Psoas muscle (tissue), 7 donors: ENCODE measurements at regions not wholly inside any gene's neighbourhood (a gene's known extent, or its start where the extent isn't known, plus 50 kb on each side); places are given as distances from the start of the nearest gene placed in this dataset.

Experiments used
- ATAC-seq, 4 donors: fragments of 200-7000 bp; cut with Tn5 transposase; one replicate each; pipeline ENCODE4 v1.9.1; 2020; ENCODE audit warnings: moderate library complexity in 3 of 4, mild to moderate bottlenecking in 2 of 4
- DNase-seq, 2 donors: peaks; one replicate each; pipeline ENCODE4 v3.0.0-alpha.2; 2020
- H3K27ac ChIP-seq: fragments of 200-600 bp; one replicate; pipeline ENCODE4 v1.8.0; 2022
- H3K27me3 ChIP-seq, 3 donors: fragments of 200-600 bp in 1 of 3; one replicate each; pipeline versions ENCODE4 v1.6.1 to v1.8.0; 2013 to 2022; ENCODE audit warnings: low read length in 2 of 3, mild to moderate bottlenecking in 2 of 3, moderate library complexity in 1 of 3; ENCODE audit not compliant: insufficient read depth in 3 of 3
- H3K36me3 ChIP-seq, 2 donors: fragments of 200-600 bp in 1 of 2; one replicate each; pipeline versions ENCODE4 v1.6.1 to v1.8.0; 2013 to 2022; ENCODE audit warnings: low read depth in 1 of 2, mild to moderate bottlenecking in 1 of 2, moderate library complexity in 1 of 2; ENCODE audit not compliant: insufficient read depth in 1 of 2
- H3K4me1 ChIP-seq: fragments of 200-600 bp; one replicate; pipeline ENCODE4 v1.8.0; 2022
- H3K4me3 ChIP-seq: fragments of 200-600 bp; one replicate; pipeline ENCODE4 v1.8.0; 2022; ENCODE audit warnings: mild to moderate bottlenecking
- H3K9me3 ChIP-seq: fragments of 200-600 bp; one replicate; pipeline ENCODE4 v1.8.0; 2022
- CTCF ChIP-seq: fragments of 200-600 bp; IDR thresholded peaks from one replicate; pipeline ENCODE4 v1.8.0; 2022; ENCODE audit warnings: antibody characterized with exemption
- WGBS, 3 donors: extraction: QIAGEN DNeasy Blood & Tissue Kit; methylation state at CpG; one replicate each; pipeline versions ENCODE4 v1.1.6 to v1.1.7; 2013; 5-methylcytosine and 5-hydroxymethylcytosine counted together
- intact Hi-C, 2 donors: fragments of 100-400 bp; cut with DNase I; formaldehyde crosslinking; loops; one replicate each; pipeline versions ENCODE4 v1.11.0 to v1.14.2; 2022
- donor health status: healthy with polysubstance abuse.
- donor health status: DM: no; HTN: no; CAD: no; lungs with moderate emphysema.
- donor health status: Bipolar disorder and iron deficiency.
- donor health status: healthy.
- donor health status: DM: yes; HTN: yes; CAD: no.
- donor health status: DM: no; HTN: no; CAD: no.
- donor health status: DM: yes; HTN: yes; CAD: no.

DNA sequence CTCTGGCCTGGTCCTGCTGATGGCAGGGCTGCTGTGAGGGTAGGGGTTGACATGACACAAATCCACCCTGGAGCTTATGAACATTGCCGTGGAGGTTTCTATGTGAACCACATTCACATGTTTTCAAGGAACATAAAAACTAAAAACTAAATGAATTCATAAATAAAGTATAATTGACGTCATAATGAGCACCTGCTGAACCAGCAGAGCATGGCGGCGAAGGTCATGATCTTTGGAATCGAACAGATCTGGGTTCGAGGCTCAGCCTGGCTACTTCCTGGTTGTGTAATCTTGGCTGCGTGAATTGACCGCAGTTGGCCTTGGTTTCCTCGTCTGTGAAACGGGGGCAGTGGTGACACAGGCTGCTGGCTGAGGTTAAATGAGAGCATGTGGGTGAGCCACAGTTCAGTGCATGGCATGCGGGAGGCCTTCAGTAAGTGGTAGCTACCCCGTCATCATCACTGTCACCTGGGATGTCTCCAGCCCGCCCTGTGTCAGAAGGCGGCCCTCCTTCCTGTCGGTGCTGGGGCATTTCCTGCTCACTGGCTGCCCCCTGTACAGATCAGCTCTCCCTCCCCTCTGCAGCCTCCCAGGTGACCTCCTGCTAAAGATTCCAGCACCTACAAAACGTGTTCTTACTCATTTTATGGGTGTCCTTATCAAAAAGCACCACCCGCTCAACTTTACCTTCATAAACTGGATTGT, 190.3 kb upstream of the SHH start:
- intact Hi-C loops = no loop called here
- TF ChIP-seq CTCF = no peak
- Histone ChIP-seq H3K27ac (no peak overlapping the region), H3K4me1 (no peaks in the 10 kb centered on the region), H3K36me3 (no peaks in the 10 kb centered on the region), H3K9me3 (no peaks in the 10 kb centered on the region), H3K4me3 (no peak overlapping the region), H3K27me3 (no peaks in the 10 kb centered on the region)
- no peak for ATAC-seq
- DNase-seq = no peak
- WGBS, 3 donors = 77 to 82% (median 79%) methylated on average over 17 of the region's 17 CpGs

GRCh38 chr7:156001496-156002260, 189.4 kb upstream of the SHH start:
- ATAC-seq = no peak
- no peak overlapping the region for H3K4me3 ChIP-seq
- intact Hi-C loops = no loop called here
- TF ChIP-seq CTCF = no peak
- H3K4me1 ChIP-seq = no peaks in the 10 kb centered on the region
- no peak overlapping the region for H3K27ac ChIP-seq
- no peaks in the 10 kb centered on the region for H3K36me3 ChIP-seq
- 79 to 84% (median 82%) methylated on average over 25 of the region's 25 CpGs for WGBS, 3 donors
- H3K9me3 ChIP-seq = no peaks in the 10 kb centered on the region
- no peaks in the 10 kb centered on the region for H3K27me3 ChIP-seq
- no peak for DNase-seq

- Histone ChIP-seq H3K36me3 (no peaks in the 10 kb centered on the region), H3K4me3 (no peak overlapping the region), H3K9me3 (no peaks in the 10 kb centered on the region), H3K27ac (no peak overlapping the region), H3K27me3 (no peaks in the 10 kb centered on the region), H3K4me1 (no peaks in the 10 kb centered on the region)
- no peak for ATAC-seq
- 79 to 83% (median 80%) methylated on average over 27 of the region's 27 CpGs for WGBS, 3 donors
- no peak for TF ChIP-seq CTCF
- DNase-seq = no peak
- intact Hi-C loops = no loop called here
Measured at GRCh38 chr7:156000601-156001396, 188.5 kb upstream of the SHH start.

DNA sequence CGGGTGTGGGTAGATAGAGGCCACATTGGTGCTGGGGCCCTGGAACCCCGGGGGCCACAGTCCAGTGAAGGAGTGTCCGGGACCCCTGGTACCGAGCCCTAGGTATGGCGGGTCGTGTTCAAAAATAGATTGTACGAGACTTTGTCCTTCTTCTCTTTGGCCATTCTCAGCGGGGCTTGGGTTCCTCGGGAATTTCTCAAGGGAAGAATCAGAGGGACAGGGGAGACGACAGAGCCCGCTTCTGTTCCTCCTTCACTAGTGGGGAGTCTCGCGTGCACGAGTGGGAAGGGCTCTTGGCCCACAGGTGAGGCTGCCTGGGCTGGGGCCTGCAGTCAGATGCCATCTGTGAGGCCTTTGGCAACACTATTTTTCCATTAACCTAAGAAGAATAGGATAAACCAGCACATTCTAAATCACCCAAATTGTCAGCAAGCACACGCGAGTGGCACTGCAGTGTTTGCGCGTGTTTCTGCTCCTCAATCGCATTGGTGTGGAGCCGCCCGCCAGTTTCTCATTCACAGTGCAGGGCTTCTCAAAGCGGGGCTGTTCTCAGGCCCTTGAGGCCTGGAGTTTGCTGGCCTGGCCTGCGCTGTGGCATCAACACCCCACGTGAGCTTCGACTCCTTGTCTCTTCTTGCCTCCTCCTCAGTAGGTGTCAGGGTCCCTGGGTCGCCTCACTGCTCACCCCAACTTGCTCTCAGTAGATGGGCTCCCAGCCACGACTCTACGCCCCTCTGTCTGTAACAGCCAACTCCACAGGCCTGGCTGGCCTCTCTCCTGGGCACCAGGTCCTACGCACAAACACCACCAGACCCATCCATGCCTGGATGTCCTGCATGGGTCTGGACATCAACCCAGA, 187.6 kb upstream of the SHH start:
- intact Hi-C loops = no loop called here
- H3K4me3 ChIP-seq = no peak overlapping the region
- no peaks in the 10 kb centered on the region for H3K27me3 ChIP-seq
- H3K9me3 ChIP-seq = no peaks in the 10 kb centered on the region
- no peak for DNase-seq
- H3K27ac ChIP-seq = no peak overlapping the region
- ATAC-seq = no peak
- TF ChIP-seq CTCF = no peak
- no peaks in the 10 kb centered on the region for H3K36me3 ChIP-seq
- 88 to 91% (median 90%) methylated on average over 29 of the region's 29 CpGs for WGBS, 3 donors
- H3K4me1 ChIP-seq = no peaks in the 10 kb centered on the region
